A673 (cell line): ENCODE measurements at regions not wholly inside any gene's neighbourhood (a gene's known extent, or its start where the extent isn't known, plus 50 kb on each side); places are given as distances from the start of the nearest gene placed in this dataset.

Experiments
- EZH2 ChIP-seq: fragments of 200-600 bp; sonication (generic); IDR thresholded peaks from 2 replicates; pipeline ENCODE4 v1.6.1; 2017; ENCODE audit warnings: borderline replicate concordance, low read depth, mild to moderate bottlenecking, mixed read lengths, antibody characterized with exemption, low read length; ENCODE audit not compliant: poor library complexity, severe bottlenecking
- TF ChIP-seq, protein P1 (sequence below): fragments of 300-800, 200-600 bp; sonication (generic); conservative IDR thresholded peaks from 2 replicates; pipeline ENCODE4 v1.5.1; 2017; ENCODE audit warnings: low read depth, mild to moderate bottlenecking, antibody characterized with exemption, low read length, moderate library complexity, mixed read lengths

GRCh38 chr2:17035010-17035409 is 369.4 kb upstream of the CYRIA start:
- TF ChIP-seq, protein P1, sequence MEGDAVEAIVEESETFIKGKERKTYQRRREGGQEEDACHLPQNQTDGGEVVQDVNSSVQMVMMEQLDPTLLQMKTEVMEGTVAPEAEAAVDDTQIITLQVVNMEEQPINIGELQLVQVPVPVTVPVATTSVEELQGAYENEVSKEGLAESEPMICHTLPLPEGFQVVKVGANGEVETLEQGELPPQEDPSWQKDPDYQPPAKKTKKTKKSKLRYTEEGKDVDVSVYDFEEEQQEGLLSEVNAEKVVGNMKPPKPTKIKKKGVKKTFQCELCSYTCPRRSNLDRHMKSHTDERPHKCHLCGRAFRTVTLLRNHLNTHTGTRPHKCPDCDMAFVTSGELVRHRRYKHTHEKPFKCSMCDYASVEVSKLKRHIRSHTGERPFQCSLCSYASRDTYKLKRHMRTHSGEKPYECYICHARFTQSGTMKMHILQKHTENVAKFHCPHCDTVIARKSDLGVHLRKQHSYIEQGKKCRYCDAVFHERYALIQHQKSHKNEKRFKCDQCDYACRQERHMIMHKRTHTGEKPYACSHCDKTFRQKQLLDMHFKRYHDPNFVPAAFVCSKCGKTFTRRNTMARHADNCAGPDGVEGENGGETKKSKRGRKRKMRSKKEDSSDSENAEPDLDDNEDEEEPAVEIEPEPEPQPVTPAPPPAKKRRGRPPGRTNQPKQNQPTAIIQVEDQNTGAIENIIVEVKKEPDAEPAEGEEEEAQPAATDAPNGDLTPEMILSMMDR = no peak
- no peak for TF ChIP-seq EZH2
